ENCODE measurements at regions not wholly inside any gene's neighbourhood (a gene's known extent, or its start where the extent isn't known, plus 50 kb on each side); places are given as distances from the start of the nearest gene placed in this dataset.

- TF ChIP-seq CTCF (IDR thresholded peaks at IDR 0.05; ENCODE audit: borderline replicate concordance, extremely low read depth, low read length, poor library complexity, severe bottlenecking) (no peak), EZH2 (IDR thresholded peaks at IDR 0.05; ENCODE audit: borderline replicate concordance, low read depth, low read length, severe bottlenecking) (no peak)
Measured at GRCh38 chr3:76940181-76940770, 99.6 kb upstream of the ROBO2 start.

All from DND-41 (cell line).